ENCODE measurements at regions not wholly inside any gene's neighbourhood (a gene's known extent, or its start where the extent isn't known, plus 50 kb on each side); places are given as distances from the start of the nearest gene placed in this dataset.

- TF ChIP-seq MAX (CRISPR knock-in tag; IDR thresholded peaks at IDR 0.05), result no peak
- no peak for TF ChIP-seq TAF7 (tag; IDR thresholded peaks at IDR 0.05)
- no peak for TF ChIP-seq HSF4 (CRISPR knock-in tag; IDR thresholded peaks at IDR 0.05; ENCODE audit: borderline replicate concordance)
- TF ChIP-seq CHAMP1 (IDR thresholded peaks at IDR 0.05), result no peak
- no peak for TF ChIP-seq SETDB1 (IDR thresholded peaks at IDR 0.05; ENCODE audit: low read length)
- no peak for TF ChIP-seq TSC22D4 (tag; IDR thresholded peaks at IDR 0.05)
Observed at GRCh38 chr9:99300103-99300439, 78.0 kb downstream of the SEC61B start.
